GM12878 (cell line): ENCODE measurements at regions not wholly inside any gene's neighbourhood (a gene's known extent, or its start where the extent isn't known, plus 50 kb on each side); places are given as distances from the start of the nearest gene placed in this dataset.

Experiments
- ATAC-seq: fragments of 200-7000 bp; cut with Tn5 transposase; 3 replicates; pipeline ENCODE4 v1.9.1; 2020; ENCODE audit warnings: mild to moderate bottlenecking, moderate library complexity
- BruUV-seq: library from RNA; stranded (reverse); fragments of 400-500 nt; replicated peaks from 2 replicates; lab custom pipeline; 2021; lab: Mats Ljungman, UMichigan
- CTCF ChIA-PET: fragments of 300-600 bp; sonication (Branson Sonifier 250); formaldehyde crosslinking; extraction: SDS; loops from one replicate; lab custom pipeline; 2021; ENCODE audit warnings: inconsistent platforms; lab: Yijun Ruan, JAX
- POLR2A ChIA-PET: fragments of 350-600 bp; formaldehyde crosslinking; extraction: SDS; loops from one replicate; lab custom pipeline; 2021; ENCODE audit warnings: inconsistent platforms; lab: Charles Lee
- RAD21 ChIA-PET: fragments of 300-600 bp; sonication (Branson Sonifier 250); formaldehyde crosslinking; loops from one replicate; lab custom pipeline; 2023; ENCODE audit warnings: antibody characterized with exemption; ENCODE audit not compliant: unreplicated experiment; lab: Charles Lee
- SMC1A ChIA-PET: fragments of 300-600 bp; sonication (Branson Sonifier 250); formaldehyde crosslinking; loops from one replicate; lab custom pipeline; 2023; ENCODE audit not compliant: unreplicated experiment, uncharacterized antibody; lab: Charles Lee
- DNase-seq: peaks from one replicate; pipeline ENCODE4 v3.0.0-alpha.2; 2011; ENCODE audit warnings: low read depth, low spot score
- FAIRE-seq: peaks from 3 replicates; lab custom pipeline; 2011; peaks lifted over from hg19 to GRCh38; lab: Jason Lieb, UNC
- H2AFZ ChIP-seq: 2 replicates; pipeline ENCODE4 v1.6.0; 2011; ENCODE audit warnings: low read depth, low read length, control low read depth; ENCODE audit not compliant: control insufficient read depth
- H3K27ac ChIP-seq: 2 replicates; pipeline ENCODE4 v1.5.1; 2011; ENCODE audit warnings: control low read depth; ENCODE audit not compliant: control insufficient read depth, insufficient read depth
- H3K27me3 ChIP-seq, 2 experiments: replicated peaks in 1 of 2; 2 replicates each; pipeline versions ENCODE4 v1.6.0 to v1.6.1; 2011; ENCODE audit warnings: low read length in 1 of 2; ENCODE audit not compliant: control insufficient read depth in 2 of 2, insufficient read depth in 2 of 2
- H3K36me3 ChIP-seq, 2 experiments: 2 replicates each; pipeline ENCODE4 v1.5.1; 2011; ENCODE audit warnings: low read length in 1 of 2; ENCODE audit not compliant: control insufficient read depth in 2 of 2, insufficient read depth in 2 of 2
- H3K4me1 ChIP-seq: 2 replicates; pipeline ENCODE4 v1.6.1; 2011; ENCODE audit warnings: mild to moderate bottlenecking, low read length, moderate library complexity, mixed read lengths; ENCODE audit not compliant: control insufficient read depth, insufficient read depth
- H3K4me2 ChIP-seq: 2 replicates; pipeline ENCODE4 v1.6.0; 2011; ENCODE audit warnings: control low read depth; ENCODE audit not compliant: control insufficient read depth, insufficient read depth
- H3K4me3 ChIP-seq: fragments of 200-600 bp; sonication (generic); 2 replicates; pipeline ENCODE4 v1.5.1; 2016
- H3K79me2 ChIP-seq: 2 replicates; pipeline ENCODE4 v1.6.0; 2011; ENCODE audit warnings: low read length; ENCODE audit not compliant: control insufficient read depth, insufficient read depth
- H3K9ac ChIP-seq: 2 replicates; pipeline ENCODE4 v1.8.0; 2011; ENCODE audit warnings: low read length, control low read depth, mixed read lengths; ENCODE audit not compliant: control insufficient read depth, insufficient read depth
- H3K9me3 ChIP-seq: replicated peaks from 3 replicates; pipeline ENCODE4 v1.5.1; 2011; ENCODE audit warnings: mild to moderate bottlenecking, low read length; ENCODE audit not compliant: control insufficient read depth, insufficient read depth
- H4K20me1 ChIP-seq: 2 replicates; pipeline ENCODE4 v1.6.0; 2011; ENCODE audit not compliant: control insufficient read depth, insufficient read depth
- CEBPB ChIP-seq, 2 experiments: fragments of 150-350 bp in 1 of 2; IDR thresholded peaks; 2 replicates each; pipeline ENCODE4 v1.6.1; 2012 to 2014; ENCODE audit warnings: low read depth in 2 of 2, low read length in 2 of 2, borderline replicate concordance in 1 of 2, inconsistent platforms in 1 of 2
- ESRRA ChIP-seq: IDR thresholded peaks from 2 replicates; pipeline ENCODE4 v1.6.1; 2012; ENCODE audit warnings: mild to moderate bottlenecking, low read length, improper control_type of control experiment
- HCFC1 ChIP-seq: fragments of 150-350 bp; IDR thresholded peaks from 2 replicates; pipeline ENCODE4 v1.6.1; 2014; ENCODE audit warnings: low read length
- IKZF2 ChIP-seq, 2 experiments: fragments of 450-650 bp; IDR thresholded peaks; 2 replicates each; pipeline ENCODE4 v1.6.1; 2017; ENCODE audit warnings: mild to moderate bottlenecking in 2 of 2, moderate library complexity in 2 of 2
- NBN ChIP-seq: fragments of 450-650 bp; IDR thresholded peaks from 2 replicates; pipeline ENCODE4 v1.6.1; 2016
- RAD21 ChIP-seq: IDR thresholded peaks from 2 replicates; pipeline ENCODE4 v1.6.1; 2011; ENCODE audit warnings: mild to moderate bottlenecking, low read depth, low read length, moderate library complexity; ENCODE audit not compliant: insufficient read depth
- SIX5 ChIP-seq: IDR thresholded peaks from 2 replicates; pipeline ENCODE4 v1.6.1; 2011; ENCODE audit warnings: mild to moderate bottlenecking, low read depth, low read length, moderate library complexity; ENCODE audit not compliant: severe bottlenecking
- ZNF217 ChIP-seq: fragments of 450-650 bp; IDR thresholded peaks from 2 replicates; pipeline ENCODE4 v1.6.1; 2017; ENCODE audit warnings: antibody characterized with exemption, mild to moderate bottlenecking
- ZNF274 ChIP-seq: IDR thresholded peaks from one replicate; pipeline ENCODE4 v1.8.0; 2011; ENCODE audit not compliant: insufficient read length, insufficient read depth
- ZNF384 ChIP-seq: IDR thresholded peaks from 2 replicates; pipeline ENCODE4 v1.6.1; 2012; ENCODE audit warnings: low read depth, mild to moderate bottlenecking, low read length, improper control_type of control experiment, borderline replicate concordance
- in situ Hi-C: fragments of 300-500 bp; cut with MboI; formaldehyde crosslinking; loops from 9 replicates; pipeline ENCODE4 v1.14.3; 2018; ENCODE audit warnings: mixed read lengths
- intact Hi-C: fragments of 100-400 bp; cut with micrococcal nuclease; formaldehyde crosslinking; loops from one replicate; pipeline ENCODE4 v1.14.2; 2022; ENCODE audit not compliant: unreplicated experiment
- TF ChIP-seq, protein P1 (sequence below): fragments of 450-650 bp; IDR thresholded peaks from 2 replicates; pipeline ENCODE4 v1.6.1; 2017; ENCODE audit warnings: antibody characterized with exemption, mild to moderate bottlenecking, moderate library complexity
- TF ChIP-seq, protein P2 (sequence below), 3 experiments: IDR thresholded peaks in 2 of 3; conservative IDR thresholded peaks in 1 of 3; 2 replicates each; pipeline ENCODE4 v1.5.1; 2011; ENCODE audit warnings: low read depth in 3 of 3, low read length in 3 of 3, mild to moderate bottlenecking in 3 of 3, control low read depth in 2 of 3, moderate library complexity in 2 of 3, inconsistent platforms in 1 of 3, mixed read lengths in 1 of 3; ENCODE audit not compliant: control insufficient read depth in 2 of 3, insufficient read depth in 1 of 3; ENCODE audit errors: extremely low read depth in 1 of 3
- TF ChIP-seq, protein P3 (sequence below): IDR thresholded peaks from 2 replicates; pipeline ENCODE4 v1.6.1; 2011; ENCODE audit warnings: borderline replicate concordance, low read depth, mild to moderate bottlenecking, moderate library complexity, mixed read lengths, low read length; ENCODE audit not compliant: insufficient read depth; ENCODE audit errors: extremely low read length

DNA sequence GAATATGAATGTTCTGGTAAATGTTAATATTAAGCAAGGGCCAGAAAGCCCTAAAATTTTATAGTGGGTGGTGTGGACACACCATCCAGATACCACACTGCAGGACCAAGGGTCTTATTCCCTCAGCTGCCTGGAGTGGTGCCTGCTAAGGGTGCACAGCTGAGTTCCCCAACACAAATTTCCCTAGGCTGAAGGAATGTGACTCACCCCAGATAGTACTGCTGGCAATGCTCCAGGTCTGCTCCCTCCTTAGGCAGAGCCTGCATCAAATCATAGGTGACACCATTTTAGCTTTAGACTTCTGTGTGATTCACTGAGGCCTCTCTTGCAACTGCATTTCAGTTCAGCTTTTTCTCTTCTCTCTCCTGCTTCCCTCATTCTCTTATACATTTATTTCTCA is 321.1 kb downstream of the SATB2 start:
- H3K9me3 ChIP-seq: no peaks in the 10 kb centered on the region; the same call in 2 of the 3 replicates
- DNase-seq: no peak
- H2AFZ ChIP-seq: no peak overlapping the region
- no peak for ATAC-seq
- H3K4me2 ChIP-seq: no peak overlapping the region
- no peak overlapping the region for H3K27ac ChIP-seq
- no peaks in the 10 kb centered on the region for H3K79me2 ChIP-seq
- no peak for FAIRE-seq
- no TSS peak for BruUV-seq
- ChIA-PET CTCF (interaction anchor here (0.7 to 1.2 kb wide), 2 partner anchors 121 to 822 kb away, joined by 3 read pairs; no protein-coding TSS in a partner anchor), RAD21 (no interaction called here), SMC1A (interaction anchor here (1.0 to 3.6 kb wide), 5 partner anchors 9 to 232 kb away, joined by 3 to 14 read pairs (median 3); no protein-coding TSS in a partner anchor)
- no peaks in the 10 kb centered on the region for H3K4me1 ChIP-seq
- in situ Hi-C loops: no loop called here
- no peak overlapping the region for H3K9ac ChIP-seq
- no peaks in the 10 kb centered on the region for H3K27me3 ChIP-seq
- TF ChIP-seq HCFC1: no peak
- TF ChIP-seq IKZF2 (IDR thresholded peaks at IDR 0.05): no peak
- TF ChIP-seq, protein P1, sequence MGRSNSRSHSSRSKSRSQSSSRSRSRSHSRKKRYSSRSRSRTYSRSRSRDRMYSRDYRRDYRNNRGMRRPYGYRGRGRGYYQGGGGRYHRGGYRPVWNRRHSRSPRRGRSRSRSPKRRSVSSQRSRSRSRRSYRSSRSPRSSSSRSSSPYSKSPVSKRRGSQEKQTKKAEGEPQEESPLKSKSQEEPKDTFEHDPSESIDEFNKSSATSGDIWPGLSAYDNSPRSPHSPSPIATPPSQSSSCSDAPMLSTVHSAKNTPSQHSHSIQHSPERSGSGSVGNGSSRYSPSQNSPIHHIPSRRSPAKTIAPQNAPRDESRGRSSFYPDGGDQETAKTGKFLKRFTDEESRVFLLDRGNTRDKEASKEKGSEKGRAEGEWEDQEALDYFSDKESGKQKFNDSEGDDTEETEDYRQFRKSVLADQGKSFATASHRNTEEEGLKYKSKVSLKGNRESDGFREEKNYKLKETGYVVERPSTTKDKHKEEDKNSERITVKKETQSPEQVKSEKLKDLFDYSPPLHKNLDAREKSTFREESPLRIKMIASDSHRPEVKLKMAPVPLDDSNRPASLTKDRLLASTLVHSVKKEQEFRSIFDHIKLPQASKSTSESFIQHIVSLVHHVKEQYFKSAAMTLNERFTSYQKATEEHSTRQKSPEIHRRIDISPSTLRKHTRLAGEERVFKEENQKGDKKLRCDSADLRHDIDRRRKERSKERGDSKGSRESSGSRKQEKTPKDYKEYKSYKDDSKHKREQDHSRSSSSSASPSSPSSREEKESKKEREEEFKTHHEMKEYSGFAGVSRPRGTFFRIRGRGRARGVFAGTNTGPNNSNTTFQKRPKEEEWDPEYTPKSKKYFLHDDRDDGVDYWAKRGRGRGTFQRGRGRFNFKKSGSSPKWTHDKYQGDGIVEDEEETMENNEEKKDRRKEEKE: no peak
- no peak for TF ChIP-seq ESRRA
- TF ChIP-seq, protein P2, sequence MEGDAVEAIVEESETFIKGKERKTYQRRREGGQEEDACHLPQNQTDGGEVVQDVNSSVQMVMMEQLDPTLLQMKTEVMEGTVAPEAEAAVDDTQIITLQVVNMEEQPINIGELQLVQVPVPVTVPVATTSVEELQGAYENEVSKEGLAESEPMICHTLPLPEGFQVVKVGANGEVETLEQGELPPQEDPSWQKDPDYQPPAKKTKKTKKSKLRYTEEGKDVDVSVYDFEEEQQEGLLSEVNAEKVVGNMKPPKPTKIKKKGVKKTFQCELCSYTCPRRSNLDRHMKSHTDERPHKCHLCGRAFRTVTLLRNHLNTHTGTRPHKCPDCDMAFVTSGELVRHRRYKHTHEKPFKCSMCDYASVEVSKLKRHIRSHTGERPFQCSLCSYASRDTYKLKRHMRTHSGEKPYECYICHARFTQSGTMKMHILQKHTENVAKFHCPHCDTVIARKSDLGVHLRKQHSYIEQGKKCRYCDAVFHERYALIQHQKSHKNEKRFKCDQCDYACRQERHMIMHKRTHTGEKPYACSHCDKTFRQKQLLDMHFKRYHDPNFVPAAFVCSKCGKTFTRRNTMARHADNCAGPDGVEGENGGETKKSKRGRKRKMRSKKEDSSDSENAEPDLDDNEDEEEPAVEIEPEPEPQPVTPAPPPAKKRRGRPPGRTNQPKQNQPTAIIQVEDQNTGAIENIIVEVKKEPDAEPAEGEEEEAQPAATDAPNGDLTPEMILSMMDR (IDR thresholded peaks at IDR 0.05 in 2 of 3, conservative IDR thresholded peaks at IDR 0.05 in 1 of 3; ENCODE audit: control insufficient read depth in 2 of 3, extremely low read depth in 1 of 3, insufficient read depth in 1 of 3, low read depth in 3 of 3, low read length in 3 of 3): no peak
- TF ChIP-seq NBN: no peak
- no peak for TF ChIP-seq ZNF384
- TF ChIP-seq CEBPB (IDR thresholded peaks at IDR 0.05; ENCODE audit: borderline replicate concordance in 1 of 2, low read depth in 2 of 2, low read length in 2 of 2): no peak
- TF ChIP-seq SIX5: no peak
- no peak for TF ChIP-seq ZNF274
- TF ChIP-seq RAD21: no peak
- TF ChIP-seq, protein P3, sequence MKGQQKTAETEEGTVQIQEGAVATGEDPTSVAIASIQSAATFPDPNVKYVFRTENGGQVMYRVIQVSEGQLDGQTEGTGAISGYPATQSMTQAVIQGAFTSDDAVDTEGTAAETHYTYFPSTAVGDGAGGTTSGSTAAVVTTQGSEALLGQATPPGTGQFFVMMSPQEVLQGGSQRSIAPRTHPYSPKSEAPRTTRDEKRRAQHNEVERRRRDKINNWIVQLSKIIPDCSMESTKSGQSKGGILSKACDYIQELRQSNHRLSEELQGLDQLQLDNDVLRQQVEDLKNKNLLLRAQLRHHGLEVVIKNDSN: no peak
- no peak for TF ChIP-seq ZNF217
- TF ChIP-seq, all 136 proteins: peak for 0
- intact Hi-C loops: no loop called here
- POLR2A ChIA-PET: no interaction called here
- Histone ChIP-seq H3K4me3 (no peak overlapping the region), H3K36me3 (no peaks in the 10 kb centered on the region), H4K20me1 (no peaks in the 10 kb centered on the region)
